GM21526 (cell line): ENCODE measurements at regions not wholly inside any gene's neighbourhood (a gene's known extent, or its start where the extent isn't known, plus 50 kb on each side); places are given as distances from the start of the nearest gene placed in this dataset.
"Not testable (repeated sequence)": the region's sequence is repeated elsewhere in the genome, so short reads cannot be mapped to it uniquely, and the experiment has no call there.

Experiments used
- ATAC-seq: cut with Tn5 transposase; IDR thresholded peaks from one replicate; pipeline ENCODE4 v1.9.1; 2021; ENCODE audit warnings: moderate library complexity; ENCODE audit not compliant: unreplicated experiment, low FRiP score

- no peak for ATAC-seq
Observed at GRCh38 chr6:72530750-72531149, 91.1 kb upstream of the KCNQ5 start.

GRCh38 chr6:72533606-72534005, 88.3 kb upstream of the KCNQ5 start:
- ATAC-seq = no peak

- ATAC-seq = no peak
Observed at GRCh38 chr6:72534236-72534635, 87.6 kb upstream of the KCNQ5 start.

- no peak for ATAC-seq
Observed at GRCh38 chr6:72535124-72535523, 86.7 kb upstream of the KCNQ5 start.

GRCh38 chr6:72547020-72547419, 74.8 kb upstream of the KCNQ5 start:
- no peak for ATAC-seq

GRCh38 chr6:72551470-72551869, 70.4 kb upstream of the KCNQ5 start:
- ATAC-seq = no peak

- no peak for ATAC-seq
Observed at GRCh38 chr6:72552938-72553337, 68.9 kb upstream of the KCNQ5 start.

GRCh38 chr6:72553531-72554511, 68.0 kb upstream of the KCNQ5 start:
- no peak for ATAC-seq

- ATAC-seq = no peak
Observed at GRCh38 chr6:72554761-72555221, 67.1 kb upstream of the KCNQ5 start.

- ATAC-seq = no peak
Observed at GRCh38 chr6:72559067-72559466, 62.8 kb upstream of the KCNQ5 start.

- ATAC-seq = no peak
Observed at GRCh38 chr6:72559555-72559954, 62.3 kb upstream of the KCNQ5 start.

- no peak for ATAC-seq
Observed at GRCh38 chr6:72560721-72561593, 60.9 kb upstream of the KCNQ5 start.

- no peak for ATAC-seq
Observed at GRCh38 chr6:72561629-72562028, 60.2 kb upstream of the KCNQ5 start.

- ATAC-seq = no peak
Observed at GRCh38 chr6:72564231-72564630, 57.6 kb upstream of the KCNQ5 start.

- ATAC-seq = not testable (repeated sequence)
Observed at GRCh38 chr6:72571993-72572392, 49.9 kb upstream of the KCNQ5 start.
